ENCODE measurements at regions not wholly inside any gene's neighbourhood (a gene's known extent, or its start where the extent isn't known, plus 50 kb on each side); places are given as distances from the start of the nearest gene placed in this dataset.

DNA sequence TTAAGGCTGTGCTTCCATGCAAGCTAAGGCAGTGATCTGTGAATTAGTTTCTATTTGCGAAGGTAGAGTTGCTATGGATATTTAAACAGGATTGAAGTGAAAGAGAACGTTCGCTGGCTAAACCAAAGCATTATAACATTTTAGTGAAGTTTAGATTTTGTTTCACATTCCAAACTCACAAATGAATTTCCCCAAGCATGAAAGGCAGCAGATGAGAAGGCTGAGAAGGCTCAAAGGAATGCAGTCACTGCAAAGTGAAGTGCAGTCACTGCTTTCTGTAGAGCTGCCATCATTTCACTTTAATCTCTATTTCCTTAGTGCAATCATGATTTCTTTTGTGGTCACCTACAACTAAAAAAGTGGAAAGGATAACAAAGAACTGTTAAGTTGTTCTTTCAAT is 334.7 kb upstream of the NR3C2 start:
- TF ChIP-seq, protein P1, sequence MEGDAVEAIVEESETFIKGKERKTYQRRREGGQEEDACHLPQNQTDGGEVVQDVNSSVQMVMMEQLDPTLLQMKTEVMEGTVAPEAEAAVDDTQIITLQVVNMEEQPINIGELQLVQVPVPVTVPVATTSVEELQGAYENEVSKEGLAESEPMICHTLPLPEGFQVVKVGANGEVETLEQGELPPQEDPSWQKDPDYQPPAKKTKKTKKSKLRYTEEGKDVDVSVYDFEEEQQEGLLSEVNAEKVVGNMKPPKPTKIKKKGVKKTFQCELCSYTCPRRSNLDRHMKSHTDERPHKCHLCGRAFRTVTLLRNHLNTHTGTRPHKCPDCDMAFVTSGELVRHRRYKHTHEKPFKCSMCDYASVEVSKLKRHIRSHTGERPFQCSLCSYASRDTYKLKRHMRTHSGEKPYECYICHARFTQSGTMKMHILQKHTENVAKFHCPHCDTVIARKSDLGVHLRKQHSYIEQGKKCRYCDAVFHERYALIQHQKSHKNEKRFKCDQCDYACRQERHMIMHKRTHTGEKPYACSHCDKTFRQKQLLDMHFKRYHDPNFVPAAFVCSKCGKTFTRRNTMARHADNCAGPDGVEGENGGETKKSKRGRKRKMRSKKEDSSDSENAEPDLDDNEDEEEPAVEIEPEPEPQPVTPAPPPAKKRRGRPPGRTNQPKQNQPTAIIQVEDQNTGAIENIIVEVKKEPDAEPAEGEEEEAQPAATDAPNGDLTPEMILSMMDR (IDR thresholded peaks at IDR 0.05) = no peak

DNA sequence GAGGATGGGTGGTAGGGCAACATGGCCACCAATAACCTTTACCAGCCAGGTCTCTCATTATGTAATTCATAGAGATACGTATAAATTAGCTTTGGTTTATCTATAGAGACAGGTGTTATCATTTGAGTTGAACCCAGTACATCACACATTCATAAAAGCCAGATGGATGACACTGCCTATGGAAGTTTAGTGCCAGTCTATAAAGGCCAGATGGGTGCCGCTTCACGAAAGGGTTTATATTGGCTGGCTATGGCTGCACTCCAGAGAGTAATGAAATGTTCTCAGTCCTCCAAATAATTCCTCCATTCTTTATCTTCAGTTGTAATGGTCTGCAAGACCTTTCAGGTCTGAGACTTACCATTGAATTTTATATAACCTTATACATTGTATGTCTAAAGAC is 331.9 kb upstream of the NR3C2 start:
- Histone ChIP-seq H3K36me3 (ENCODE audit: low read depth) (no peaks in the 10 kb centered on the region), H3K4me3 (no peak overlapping the region), H3K4me1 (ENCODE audit: low read depth) (peaks cover 1% of the 10 kb centered on the region), H3K9me3 (no peaks in the 10 kb centered on the region)
- ATAC-seq = peak; percentile 75
- DNase-seq = peak in 1 of 3 donors; percentile 47
- TF ChIP-seq, protein P1 (IDR thresholded peaks at IDR 0.05) = no peak
- intact Hi-C loops (cut with DNase I, micrococcal nuclease) = no loop called here

More for the DNA sequence above, 334.7 kb upstream of the NR3C2 start:
- Histone ChIP-seq H3K9me3 (no peaks in the 10 kb centered on the region), H3K4me3 (no peak overlapping the region), H3K4me1 (ENCODE audit: low read depth) (peaks cover 3% of the 10 kb centered on the region), H3K36me3 (ENCODE audit: low read depth) (no peaks in the 10 kb centered on the region)
- intact Hi-C loops (cut with DNase I, micrococcal nuclease) = no loop called here
- DNase-seq = no peak
- ATAC-seq = no peak

DNA sequence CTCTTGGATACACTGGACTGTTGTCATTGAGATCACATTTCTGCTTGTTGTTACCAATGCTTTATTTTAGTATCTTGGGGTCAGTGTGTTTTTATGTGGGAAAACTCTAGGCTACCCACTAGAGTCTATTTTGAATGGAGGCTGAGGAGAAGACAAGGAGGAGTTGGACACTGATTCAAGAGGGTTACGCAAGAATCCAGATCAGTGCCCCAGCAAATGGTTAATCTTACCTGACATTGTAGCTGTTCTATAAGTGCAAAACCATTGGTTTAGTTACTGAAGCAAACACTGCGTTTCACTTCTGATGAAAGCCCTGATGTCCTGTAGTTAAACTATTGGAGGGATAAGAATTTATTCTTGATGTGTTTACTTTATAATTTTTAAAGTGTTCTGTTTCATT is 331.1 kb upstream of the NR3C2 start:
- TF ChIP-seq, protein P1 (IDR thresholded peaks at IDR 0.05) = no peak
- DNase-seq (no peak), ATAC-seq (no peak)
- Histone ChIP-seq H3K4me1 (ENCODE audit: low read depth) (no peaks in the 10 kb centered on the region), H3K4me3 (no peak overlapping the region), H3K36me3 (ENCODE audit: low read depth) (no peaks in the 10 kb centered on the region), H3K9me3 (no peaks in the 10 kb centered on the region)
- intact Hi-C loops (cut with DNase I, micrococcal nuclease) = no loop called here

DNA sequence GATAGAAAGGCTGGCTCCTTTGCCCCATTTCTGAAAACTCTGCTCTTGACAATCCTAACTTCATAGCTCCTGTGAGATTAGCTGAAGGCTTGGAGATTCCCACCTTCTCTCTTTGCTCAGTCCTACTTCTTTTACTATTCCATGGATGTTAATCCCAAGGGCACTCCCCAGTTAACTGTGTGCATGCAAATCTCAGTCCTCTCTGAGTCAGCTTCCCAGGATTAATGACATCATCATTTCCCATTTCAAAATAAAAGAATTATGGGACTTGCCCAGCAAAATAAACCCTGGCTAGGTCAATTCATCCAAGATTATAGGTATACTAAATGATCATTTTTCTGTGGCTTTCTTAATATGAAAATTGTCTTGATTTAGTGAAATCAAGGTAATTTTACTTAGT is 328.6 kb upstream of the NR3C2 start:
- intact Hi-C loops (cut with DNase I, micrococcal nuclease) = no loop called here
- Histone ChIP-seq H3K36me3 (ENCODE audit: low read depth) (no peaks in the 10 kb centered on the region), H3K4me3 (no peak overlapping the region), H3K9me3 (no peaks in the 10 kb centered on the region), H3K4me1 (ENCODE audit: low read depth) (no peaks in the 10 kb centered on the region)
- no peak for DNase-seq
- TF ChIP-seq, protein P1 (IDR thresholded peaks at IDR 0.05) = no peak
- ATAC-seq = no peak

DNA sequence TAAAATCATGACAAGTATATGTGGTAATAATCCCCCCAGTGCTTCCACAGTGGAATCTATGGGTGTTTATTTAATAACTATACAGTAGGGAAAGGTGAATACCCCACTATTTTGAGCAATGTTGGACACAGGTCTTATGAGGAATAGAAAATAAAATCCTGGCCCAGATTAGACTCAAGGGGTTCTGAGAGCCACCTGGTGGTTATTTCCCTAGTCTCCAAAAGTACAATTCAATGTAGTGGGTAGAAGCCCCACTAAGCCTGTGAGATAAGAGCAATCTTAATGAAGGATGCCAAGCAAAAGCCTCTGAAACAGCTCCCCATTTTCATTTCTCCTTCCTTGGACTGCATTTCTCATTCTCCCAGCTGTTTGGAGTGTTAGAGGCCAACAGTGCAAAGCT is 328.2 kb upstream of the NR3C2 start:
- intact Hi-C loops (cut with DNase I, micrococcal nuclease) = no loop called here
- TF ChIP-seq, protein P1 (IDR thresholded peaks at IDR 0.05) = no peak

DNA sequence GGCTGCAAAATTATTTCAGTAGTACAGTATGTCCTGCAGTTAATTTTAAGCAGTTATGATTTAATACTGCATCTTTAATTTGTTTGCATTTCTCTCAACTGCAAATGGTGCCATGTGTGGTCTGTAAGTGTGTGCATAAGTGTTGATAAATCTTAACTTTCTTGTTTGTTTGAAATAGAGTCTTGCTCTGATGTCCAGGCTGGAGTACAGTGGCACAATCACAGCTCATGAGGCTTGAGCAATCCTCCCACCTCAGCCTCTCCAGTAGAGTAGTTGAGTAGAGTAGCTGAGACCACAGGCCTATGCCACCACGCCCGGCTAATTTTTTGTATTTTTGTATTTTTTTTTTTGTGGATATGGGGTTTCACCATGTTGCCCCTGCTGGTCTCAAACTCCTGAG is 322.5 kb upstream of the NR3C2 start:
- TF ChIP-seq, protein P1 (IDR thresholded peaks at IDR 0.05) = no peak
- no peaks in the 10 kb centered on the region for H3K4me1 ChIP-seq (ENCODE audit: low read depth)
- DNase-seq = no peak
- ATAC-seq = no peak
- H3K9me3 ChIP-seq = no peaks in the 10 kb centered on the region
- H3K4me3 ChIP-seq = no peak overlapping the region
- H3K36me3 ChIP-seq (ENCODE audit: low read depth) = no peaks in the 10 kb centered on the region
- intact Hi-C loops (cut with DNase I, micrococcal nuclease) = no loop called here

More for the DNA sequence above, 328.2 kb upstream of the NR3C2 start:
- no peaks in the 10 kb centered on the region for H3K36me3 ChIP-seq (ENCODE audit: low read depth)
- DNase-seq (no peak), ATAC-seq (no peak)
- H3K9me3 ChIP-seq = no peaks in the 10 kb centered on the region
- H3K4me3 ChIP-seq = no peak overlapping the region
- H3K4me1 ChIP-seq (ENCODE audit: low read depth) = no peaks in the 10 kb centered on the region

Measured in mucosa of descending colon (tissue), 3 donors.